ENCODE measurements at regions not wholly inside any gene's neighbourhood (a gene's known extent, or its start where the extent isn't known, plus 50 kb on each side); places are given as distances from the start of the nearest gene placed in this dataset.

DNA sequence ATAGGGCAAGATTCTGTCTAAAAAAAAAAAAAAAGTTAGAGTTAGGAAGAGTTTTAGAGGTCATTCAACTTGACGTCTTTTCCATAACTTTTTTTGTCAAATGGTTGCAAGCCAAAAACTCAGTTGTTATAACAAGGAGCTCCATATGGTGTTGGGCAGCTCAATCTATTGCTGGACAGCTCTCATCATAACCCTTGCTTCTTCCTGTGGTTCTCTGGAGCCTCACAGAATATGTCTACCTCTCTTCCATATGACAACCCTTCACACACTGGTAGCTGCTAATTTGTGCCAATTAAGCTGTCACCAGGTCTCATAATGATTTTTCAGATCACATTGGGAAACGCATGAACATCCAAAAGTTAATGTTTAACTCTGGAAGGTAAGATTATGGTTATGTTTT is 57.8 kb upstream of the SLC16A1 start:
- H3K27ac Mint-ChIP-seq = no peak overlapping the region
- POLR2A ChIA-PET = interaction anchor here (0.6 kb wide), 1 partner anchor 483 kb away, joined by 3 read pairs; no protein-coding TSS in a partner anchor

DNA sequence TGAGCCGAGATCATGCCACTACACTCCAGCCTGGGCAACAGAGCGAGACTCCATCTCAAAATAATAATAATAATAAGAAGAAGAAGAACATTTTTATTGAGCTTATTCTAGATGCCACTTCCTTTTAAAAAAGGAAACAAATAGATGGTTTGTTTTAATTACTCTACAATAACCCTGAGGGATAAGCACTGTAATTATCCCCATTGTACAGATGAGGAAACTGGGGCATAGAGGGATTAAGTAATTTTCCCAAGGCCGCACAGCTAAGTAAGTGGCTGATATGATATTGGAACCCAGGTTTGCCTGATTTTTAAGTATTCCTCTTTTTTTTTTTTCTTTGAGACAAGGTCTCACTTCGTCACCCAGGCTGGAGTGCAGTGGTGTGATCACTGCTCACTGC is 58.5 kb upstream of the LRIG2 start:
- intact Hi-C loops (cut with DNase I, micrococcal nuclease) = no loop called here
- TF ChIP-seq, protein P1, sequence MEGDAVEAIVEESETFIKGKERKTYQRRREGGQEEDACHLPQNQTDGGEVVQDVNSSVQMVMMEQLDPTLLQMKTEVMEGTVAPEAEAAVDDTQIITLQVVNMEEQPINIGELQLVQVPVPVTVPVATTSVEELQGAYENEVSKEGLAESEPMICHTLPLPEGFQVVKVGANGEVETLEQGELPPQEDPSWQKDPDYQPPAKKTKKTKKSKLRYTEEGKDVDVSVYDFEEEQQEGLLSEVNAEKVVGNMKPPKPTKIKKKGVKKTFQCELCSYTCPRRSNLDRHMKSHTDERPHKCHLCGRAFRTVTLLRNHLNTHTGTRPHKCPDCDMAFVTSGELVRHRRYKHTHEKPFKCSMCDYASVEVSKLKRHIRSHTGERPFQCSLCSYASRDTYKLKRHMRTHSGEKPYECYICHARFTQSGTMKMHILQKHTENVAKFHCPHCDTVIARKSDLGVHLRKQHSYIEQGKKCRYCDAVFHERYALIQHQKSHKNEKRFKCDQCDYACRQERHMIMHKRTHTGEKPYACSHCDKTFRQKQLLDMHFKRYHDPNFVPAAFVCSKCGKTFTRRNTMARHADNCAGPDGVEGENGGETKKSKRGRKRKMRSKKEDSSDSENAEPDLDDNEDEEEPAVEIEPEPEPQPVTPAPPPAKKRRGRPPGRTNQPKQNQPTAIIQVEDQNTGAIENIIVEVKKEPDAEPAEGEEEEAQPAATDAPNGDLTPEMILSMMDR (IDR thresholded peaks at IDR 0.05) = no peak
- H3K4me3 Mint-ChIP-seq = no peak overlapping the region
- Histone ChIP-seq H3K27ac (ENCODE audit: low read depth in 1 of 2, low read length in 2 of 2) (no peak overlapping the region), H3K36me3 (ENCODE audit: insufficient read depth, low read length) (no peaks in the 10 kb centered on the region), H3K4me3 (ENCODE audit: low read length) (no peak overlapping the region), H3K9me3 (ENCODE audit: control insufficient read depth in 1 of 2, insufficient read depth in 1 of 2, low read length in 2 of 2) (no peaks in the 10 kb centered on the region), H3K27me3 (ENCODE audit: control insufficient read depth in 1 of 2, insufficient read depth in 2 of 2, low read length in 2 of 2) (no peaks in the 10 kb centered on the region), H3K4me1 (ENCODE audit: insufficient read depth, low read length) (no peaks in the 10 kb centered on the region)
- no peak overlapping the region for H3K27ac Mint-ChIP-seq
- ATAC-seq (ENCODE audit: poor library complexity) (no peak), DNase-seq (no peak)
- ChIA-PET CTCF (no interaction called here), POLR2A (no interaction called here)
- no peaks in the 10 kb centered on the region for H3K4me1 Mint-ChIP-seq (ENCODE audit: low read depth)
- H3K27me3 Mint-ChIP-seq = no peaks in the 10 kb centered on the region
- H3K36me3 Mint-ChIP-seq (ENCODE audit: low read depth) = peaks cover 4% of the 10 kb centered on the region
- no peaks in the 10 kb centered on the region for H3K9me3 Mint-ChIP-seq

More for the DNA sequence above, 57.8 kb upstream of the SLC16A1 start:
- H3K27me3 ChIP-seq (ENCODE audit: control insufficient read depth in 1 of 2, insufficient read depth in 2 of 2, low read length in 2 of 2) = no peaks in the 10 kb centered on the region
- Mint-ChIP-seq H3K4me1 (ENCODE audit: low read depth) (no peaks in the 10 kb centered on the region), H3K9me3 (no peaks in the 10 kb centered on the region), H3K36me3 (ENCODE audit: low read depth) (peaks cover 4% of the 10 kb centered on the region), H3K4me3 (no peak overlapping the region), H3K27me3 (no peaks in the 10 kb centered on the region)
- H3K4me3 ChIP-seq (ENCODE audit: low read length) = no peak overlapping the region
- CTCF ChIA-PET = no interaction called here
- no peaks in the 10 kb centered on the region for H3K36me3 ChIP-seq (ENCODE audit: insufficient read depth, low read length)
- H3K4me1 ChIP-seq (ENCODE audit: insufficient read depth, low read length) = no peaks in the 10 kb centered on the region
- ATAC-seq (ENCODE audit: poor library complexity) (no peak), DNase-seq (no peak)
- H3K9me3 ChIP-seq (ENCODE audit: control insufficient read depth in 1 of 2, insufficient read depth in 1 of 2, low read length in 2 of 2) = no peaks in the 10 kb centered on the region
- H3K27ac ChIP-seq (ENCODE audit: low read depth in 1 of 2, low read length in 2 of 2) = no peak overlapping the region
- TF ChIP-seq, protein P1 (IDR thresholded peaks at IDR 0.05) = no peak
- intact Hi-C loops (cut with DNase I, micrococcal nuclease) = no loop called here

DNA sequence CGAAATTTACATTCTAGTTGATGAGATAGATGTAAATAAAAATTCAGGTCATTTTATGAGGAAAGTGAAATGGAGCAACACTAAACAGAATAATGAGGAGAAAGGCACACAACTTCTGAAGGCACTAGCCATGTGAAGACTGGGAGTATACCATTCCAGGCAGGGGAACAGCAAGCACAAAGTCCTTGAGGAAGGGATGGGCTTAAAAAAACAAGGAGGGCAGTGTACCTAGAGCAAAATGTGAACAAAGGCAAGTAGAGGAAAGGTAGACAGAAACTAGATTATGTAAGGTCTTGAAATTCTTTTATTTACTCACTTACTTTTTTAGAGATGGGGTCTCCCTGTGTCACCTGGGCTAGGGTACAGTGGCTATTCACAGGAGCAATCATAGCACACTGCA is 54.1 kb upstream of the LRIG2 start:
- no peaks in the 10 kb centered on the region for H3K27me3 Mint-ChIP-seq
- ChIA-PET POLR2A (no interaction called here), CTCF (no interaction called here)
- H3K4me3 ChIP-seq (ENCODE audit: low read length) = no peak overlapping the region
- H3K27me3 ChIP-seq (ENCODE audit: control insufficient read depth in 1 of 2, insufficient read depth in 2 of 2, low read length in 2 of 2) = no peaks in the 10 kb centered on the region
- no peak overlapping the region for H3K27ac Mint-ChIP-seq
- no peak overlapping the region for H3K4me3 Mint-ChIP-seq
- intact Hi-C loops (cut with DNase I, micrococcal nuclease) = no loop called here
- H3K9me3 Mint-ChIP-seq = no peaks in the 10 kb centered on the region
- H3K36me3 Mint-ChIP-seq (ENCODE audit: low read depth) = no peaks in the 10 kb centered on the region
- DNase-seq (no peak), ATAC-seq (ENCODE audit: poor library complexity) (no peak)
- H3K36me3 ChIP-seq (ENCODE audit: insufficient read depth, low read length) = no peaks in the 10 kb centered on the region
- H3K4me1 ChIP-seq (ENCODE audit: insufficient read depth, low read length) = no peaks in the 10 kb centered on the region
- no peaks in the 10 kb centered on the region for H3K4me1 Mint-ChIP-seq (ENCODE audit: low read depth)
- no peaks in the 10 kb centered on the region for H3K9me3 ChIP-seq (ENCODE audit: control insufficient read depth in 1 of 2, insufficient read depth in 1 of 2, low read length in 2 of 2)
- H3K27ac ChIP-seq (ENCODE audit: low read depth in 1 of 2, low read length in 2 of 2) = no peak overlapping the region
- TF ChIP-seq, protein P1 (IDR thresholded peaks at IDR 0.05) = no peak
